HCT116 (cell line): ENCODE measurements at regions not wholly inside any gene's neighbourhood (a gene's known extent, or its start where the extent isn't known, plus 50 kb on each side); places are given as distances from the start of the nearest gene placed in this dataset.

ENCODE experiments used
- ATAC-seq: fragments of 200-7000 bp; cut with Tn5 transposase; 2 replicates; pipeline ENCODE4 v1.9.1; 2020; ENCODE audit warnings: mild to moderate bottlenecking, moderate library complexity
- BruUV-seq: library from RNA; stranded (reverse); fragments of 400-500 nt; replicated peaks from 2 replicates; lab custom pipeline; 2021; lab: Mats Ljungman, UMichigan
- CTCF ChIA-PET: fragments of 300-600 bp; sonication (Branson Sonifier 250); formaldehyde crosslinking; loops from one replicate; lab custom pipeline; 2021; ENCODE audit warnings: antibody characterized with exemption; lab: Charles Lee
- POLR2A ChIA-PET: fragments of 300-600, 350-600 bp; sonication (Branson Sonifier 250); formaldehyde crosslinking; loops from one replicate; lab custom pipeline; 2021; ENCODE audit warnings: antibody characterized with exemption; lab: Charles Lee
- RAD21 ChIA-PET, 2 experiments: fragments of 300-600 bp; sonication (Branson Sonifier 250); formaldehyde crosslinking; loops; one replicate each; lab custom pipeline; 2023; ENCODE audit warnings: low total read pairs in 2 of 2; ENCODE audit not compliant: uncharacterized antibody in 2 of 2, unreplicated experiment in 2 of 2, low non-redundant PET in 1 of 2; lab: Charles Lee
- DNase-seq: peaks from one replicate; pipeline ENCODE4 v3.0.0-alpha.2; 2010; ENCODE audit warnings: low read depth, low spot score
- H2AFZ ChIP-seq: fragments of 200-600 bp; shearing (Covaris generic), sonication (generic); 2 replicates; pipeline ENCODE4 v1.6.1; 2017; ENCODE audit warnings: low read depth, mixed run types, mixed read lengths, antibody characterized with exemption, low read length; ENCODE audit not compliant: poor library complexity, severe bottlenecking
- H3K27ac ChIP-seq: 2 replicates; pipeline ENCODE4 v1.5.1; 2012; ENCODE audit warnings: low read depth, low read length
- H3K27me3 ChIP-seq: fragments of 200-600 bp; sonication (generic); 2 replicates; pipeline ENCODE4 v1.6.1; 2016; ENCODE audit warnings: mixed run types, low read length, mixed read lengths; ENCODE audit not compliant: insufficient read depth
- H3K36me3 ChIP-seq, 2 experiments: fragments of 200-500 bp in 1 of 2; fragments of 200-600 bp in 1 of 2; sonication (Bioruptor generic) in 1 of 2; sonication (generic) in 1 of 2; 2 replicates each; pipeline versions ENCODE4 v1.5.1 to v1.6.1; 2014 to 2016; ENCODE audit warnings: low read length in 2 of 2, inconsistent platforms in 1 of 2, mixed read lengths in 1 of 2, mixed run types in 1 of 2; ENCODE audit not compliant: insufficient read depth in 2 of 2, control insufficient read depth in 1 of 2
- H3K4me1 ChIP-seq, 2 experiments: fragments of 200-600 bp in 1 of 2; sonication (generic) in 1 of 2; 2 replicates each; pipeline versions ENCODE4 v1.5.1 to v1.6.1; 2012 to 2017; ENCODE audit warnings: low read length in 2 of 2, inconsistent platforms in 1 of 2, mild to moderate bottlenecking in 1 of 2, mixed read lengths in 1 of 2, mixed run types in 1 of 2, moderate library complexity in 1 of 2; ENCODE audit not compliant: insufficient read depth in 2 of 2, control insufficient read depth in 1 of 2
- H3K4me2 ChIP-seq: fragments of 200-600 bp; sonication (generic); 2 replicates; pipeline ENCODE4 v1.6.1; 2017; ENCODE audit warnings: mixed run types, low read length, mixed read lengths
- H3K4me3 ChIP-seq, 2 experiments: fragments of 200-600 bp in 1 of 2; sonication (generic) in 1 of 2; replicated peaks in 1 of 2; 2 replicates each; pipeline ENCODE4 v1.5.1; 2011 to 2016; ENCODE audit warnings: low read length in 2 of 2, control low read depth in 1 of 2, low read depth in 1 of 2, mild to moderate bottlenecking in 1 of 2, mixed read lengths in 1 of 2, mixed run types in 1 of 2
- H3K79me2 ChIP-seq: fragments of 200-600 bp; sonication (generic); 2 replicates; pipeline ENCODE4 v1.6.1; 2017; ENCODE audit warnings: mild to moderate bottlenecking, mixed run types, low read length, moderate library complexity, mixed read lengths; ENCODE audit not compliant: insufficient read depth
- H3K9ac ChIP-seq: fragments of 200-600 bp; sonication (generic); 2 replicates; pipeline ENCODE4 v1.6.1; 2016; ENCODE audit warnings: low read length, mixed read lengths
- H3K9me2 ChIP-seq: fragments of 200-600 bp; sonication (generic), shearing (Covaris generic); 2 replicates; pipeline ENCODE4 v1.6.1; 2017; ENCODE audit warnings: mixed run types, mild to moderate bottlenecking, moderate library complexity; ENCODE audit not compliant: insufficient read depth
- H3K9me3 ChIP-seq, 2 experiments: fragments of 200-500 bp in 1 of 2; fragments of 200-600 bp in 1 of 2; sonication (Bioruptor generic) in 1 of 2; sonication (generic) in 1 of 2; 2 replicates each; pipeline ENCODE4 v1.6.1; 2014 to 2017; ENCODE audit warnings: low read length in 2 of 2, mixed read lengths in 2 of 2, inconsistent platforms in 1 of 2, low read depth in 1 of 2, mild to moderate bottlenecking in 1 of 2, mixed run types in 1 of 2, moderate library complexity in 1 of 2; ENCODE audit not compliant: control insufficient read depth in 1 of 2, insufficient read depth in 1 of 2
- H4K20me1 ChIP-seq: fragments of 200-600 bp; sonication (generic), shearing (Covaris generic); 2 replicates; pipeline ENCODE4 v1.6.1; 2017; ENCODE audit warnings: mixed run types, mild to moderate bottlenecking, moderate library complexity; ENCODE audit not compliant: insufficient read depth
- CBX3 ChIP-seq: IDR thresholded peaks from 2 replicates; pipeline ENCODE4 v1.6.1; 2012; ENCODE audit warnings: low read depth
- EGR1 ChIP-seq: IDR thresholded peaks from 2 replicates; pipeline ENCODE4 v1.6.1; 2012; ENCODE audit warnings: low read depth
- ELF1 ChIP-seq: IDR thresholded peaks from 2 replicates; pipeline ENCODE4 v1.6.1; 2012; ENCODE audit warnings: low read depth, borderline replicate concordance
- JUND ChIP-seq: IDR thresholded peaks from 2 replicates; pipeline ENCODE4 v1.6.1; 2012
- POLR2A ChIP-seq: IDR thresholded peaks from 2 replicates; pipeline ENCODE4 v1.7.0; 2011; ENCODE audit warnings: borderline replicate concordance; ENCODE audit not compliant: insufficient read depth, insufficient read length; ENCODE audit errors: extremely low read depth
- POLR2AphosphoS5 ChIP-seq: IDR thresholded peaks from 2 replicates; pipeline ENCODE4 v1.6.1; 2011; ENCODE audit warnings: mild to moderate bottlenecking, low read depth, low read length, moderate library complexity
- RAD21 ChIP-seq: IDR thresholded peaks from 2 replicates; pipeline ENCODE4 v1.6.1; 2012; ENCODE audit warnings: low read depth, mild to moderate bottlenecking
- SP1 ChIP-seq: IDR thresholded peaks from 2 replicates; pipeline ENCODE4 v1.6.1; 2012; ENCODE audit warnings: low read depth
- SRF ChIP-seq: IDR thresholded peaks from 2 replicates; pipeline ENCODE4 v1.6.1; 2012; ENCODE audit warnings: low read depth
- ZNF274 ChIP-seq: fragments of 200-500 bp; sonication (Bioruptor generic); IDR thresholded peaks from 2 replicates; pipeline ENCODE4 v1.6.1; 2014; ENCODE audit warnings: mild to moderate bottlenecking, low read depth, low read length, inconsistent platforms
- intact Hi-C: fragments of 100-400 bp; cut with micrococcal nuclease; formaldehyde crosslinking; loops from 2 replicates; pipeline ENCODE4 v1.10.0; 2022
- TF ChIP-seq, protein P1 (sequence below): IDR thresholded peaks from 2 replicates; pipeline ENCODE4 v1.6.1; 2012; ENCODE audit warnings: low read depth
- TF ChIP-seq, protein P2 (sequence below), 3 experiments: fragments of 200-600 bp in 1 of 3; sonication (generic) in 1 of 3; IDR thresholded peaks in 2 of 3; conservative IDR thresholded peaks in 1 of 3; 2 replicates each; pipeline ENCODE4 v1.5.1; 2012 to 2017; ENCODE audit warnings: low read depth in 2 of 3, low read length in 2 of 3, antibody characterized with exemption in 1 of 3, borderline replicate concordance in 1 of 3, control low read depth in 1 of 3, mild to moderate bottlenecking in 1 of 3, mixed read lengths in 1 of 3, mixed run types in 1 of 3, moderate library complexity in 1 of 3; ENCODE audit not compliant: insufficient read depth in 1 of 3
- TF ChIP-seq, protein P3 (sequence below): IDR thresholded peaks from 2 replicates; pipeline ENCODE4 v1.6.1; 2012

DNA sequence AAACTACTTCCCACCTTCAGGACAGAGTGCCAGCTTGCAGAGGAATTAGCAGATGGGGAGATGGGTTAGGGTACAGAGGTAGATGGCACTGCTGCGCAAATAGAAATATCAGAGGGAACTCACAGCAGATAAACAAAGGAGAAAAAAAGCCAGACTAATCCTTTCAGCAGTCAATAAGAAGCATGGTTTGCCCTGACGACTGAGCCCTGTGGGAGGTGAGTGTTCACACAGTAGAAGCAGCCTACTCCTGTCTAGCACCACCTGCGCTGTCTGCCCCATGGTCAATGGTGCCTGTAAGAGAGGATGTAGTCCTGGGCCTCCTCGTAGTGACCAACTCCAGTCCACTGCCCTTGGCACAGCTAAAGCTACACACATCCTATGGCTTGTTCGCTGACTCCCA lies 174.1 kb downstream of the IBTK start:
- Histone ChIP-seq H3K4me2 (no peak overlapping the region), H3K27ac (no peak overlapping the region), H3K36me3 (no peaks in the 10 kb centered on the region), H3K9ac (no peak overlapping the region), H3K4me1 (0 out of 4 replicates have a peak, but pooled peaks cover 0 to 3% of the 10 kb centered on the region in 2 experiments), H3K4me3 (no peak overlapping the region), H4K20me1 (no peaks in the 10 kb centered on the region), H3K79me2 (no peaks in the 10 kb centered on the region), H3K9me3 (no peaks in the 10 kb centered on the region), H3K9me2 (no peaks in the 10 kb centered on the region; the same call in 1 of the 2 replicates), H3K27me3 (no peaks in the 10 kb centered on the region), H2AFZ (no peak overlapping the region)
- no TSS peak for BruUV-seq
- ChIA-PET RAD21 (no interaction called here), POLR2A (no interaction called here), CTCF (no interaction called here)
- no peak for ATAC-seq
- TF ChIP-seq EGR1 (no peak), JUND (no peak), ZNF274 (no peak), POLR2AphosphoS5 (no peak), POLR2A (no peak), ELF1 (no peak), RAD21 (no peak), SP1 (no peak), SRF (no peak), CBX3 (no peak)
- TF ChIP-seq, protein P1, sequence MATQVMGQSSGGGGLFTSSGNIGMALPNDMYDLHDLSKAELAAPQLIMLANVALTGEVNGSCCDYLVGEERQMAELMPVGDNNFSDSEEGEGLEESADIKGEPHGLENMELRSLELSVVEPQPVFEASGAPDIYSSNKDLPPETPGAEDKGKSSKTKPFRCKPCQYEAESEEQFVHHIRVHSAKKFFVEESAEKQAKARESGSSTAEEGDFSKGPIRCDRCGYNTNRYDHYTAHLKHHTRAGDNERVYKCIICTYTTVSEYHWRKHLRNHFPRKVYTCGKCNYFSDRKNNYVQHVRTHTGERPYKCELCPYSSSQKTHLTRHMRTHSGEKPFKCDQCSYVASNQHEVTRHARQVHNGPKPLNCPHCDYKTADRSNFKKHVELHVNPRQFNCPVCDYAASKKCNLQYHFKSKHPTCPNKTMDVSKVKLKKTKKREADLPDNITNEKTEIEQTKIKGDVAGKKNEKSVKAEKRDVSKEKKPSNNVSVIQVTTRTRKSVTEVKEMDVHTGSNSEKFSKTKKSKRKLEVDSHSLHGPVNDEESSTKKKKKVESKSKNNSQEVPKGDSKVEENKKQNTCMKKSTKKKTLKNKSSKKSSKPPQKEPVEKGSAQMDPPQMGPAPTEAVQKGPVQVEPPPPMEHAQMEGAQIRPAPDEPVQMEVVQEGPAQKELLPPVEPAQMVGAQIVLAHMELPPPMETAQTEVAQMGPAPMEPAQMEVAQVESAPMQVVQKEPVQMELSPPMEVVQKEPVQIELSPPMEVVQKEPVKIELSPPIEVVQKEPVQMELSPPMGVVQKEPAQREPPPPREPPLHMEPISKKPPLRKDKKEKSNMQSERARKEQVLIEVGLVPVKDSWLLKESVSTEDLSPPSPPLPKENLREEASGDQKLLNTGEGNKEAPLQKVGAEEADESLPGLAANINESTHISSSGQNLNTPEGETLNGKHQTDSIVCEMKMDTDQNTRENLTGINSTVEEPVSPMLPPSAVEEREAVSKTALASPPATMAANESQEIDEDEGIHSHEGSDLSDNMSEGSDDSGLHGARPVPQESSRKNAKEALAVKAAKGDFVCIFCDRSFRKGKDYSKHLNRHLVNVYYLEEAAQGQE, result no peak
- TF ChIP-seq, protein P2, sequence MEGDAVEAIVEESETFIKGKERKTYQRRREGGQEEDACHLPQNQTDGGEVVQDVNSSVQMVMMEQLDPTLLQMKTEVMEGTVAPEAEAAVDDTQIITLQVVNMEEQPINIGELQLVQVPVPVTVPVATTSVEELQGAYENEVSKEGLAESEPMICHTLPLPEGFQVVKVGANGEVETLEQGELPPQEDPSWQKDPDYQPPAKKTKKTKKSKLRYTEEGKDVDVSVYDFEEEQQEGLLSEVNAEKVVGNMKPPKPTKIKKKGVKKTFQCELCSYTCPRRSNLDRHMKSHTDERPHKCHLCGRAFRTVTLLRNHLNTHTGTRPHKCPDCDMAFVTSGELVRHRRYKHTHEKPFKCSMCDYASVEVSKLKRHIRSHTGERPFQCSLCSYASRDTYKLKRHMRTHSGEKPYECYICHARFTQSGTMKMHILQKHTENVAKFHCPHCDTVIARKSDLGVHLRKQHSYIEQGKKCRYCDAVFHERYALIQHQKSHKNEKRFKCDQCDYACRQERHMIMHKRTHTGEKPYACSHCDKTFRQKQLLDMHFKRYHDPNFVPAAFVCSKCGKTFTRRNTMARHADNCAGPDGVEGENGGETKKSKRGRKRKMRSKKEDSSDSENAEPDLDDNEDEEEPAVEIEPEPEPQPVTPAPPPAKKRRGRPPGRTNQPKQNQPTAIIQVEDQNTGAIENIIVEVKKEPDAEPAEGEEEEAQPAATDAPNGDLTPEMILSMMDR (IDR thresholded peaks at IDR 0.05 in 2 of 3, conservative IDR thresholded peaks at IDR 0.05 in 1 of 3; ENCODE audit: borderline replicate concordance in 1 of 3, insufficient read depth in 1 of 3, low read depth in 2 of 3, low read length in 2 of 3), result no peak
- TF ChIP-seq, protein P3, sequence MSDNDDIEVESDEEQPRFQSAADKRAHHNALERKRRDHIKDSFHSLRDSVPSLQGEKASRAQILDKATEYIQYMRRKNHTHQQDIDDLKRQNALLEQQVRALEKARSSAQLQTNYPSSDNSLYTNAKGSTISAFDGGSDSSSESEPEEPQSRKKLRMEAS, result no peak
- no peak for DNase-seq
- intact Hi-C loops, result no loop called here
